ENCODE measurements at regions not wholly inside any gene's neighbourhood (a gene's known extent, or its start where the extent isn't known, plus 50 kb on each side); places are given as distances from the start of the nearest gene placed in this dataset.
"Not testable (repeated sequence)": the region's sequence is repeated elsewhere in the genome, so short reads cannot be mapped to it uniquely, and the experiment has no call there.

DNA sequence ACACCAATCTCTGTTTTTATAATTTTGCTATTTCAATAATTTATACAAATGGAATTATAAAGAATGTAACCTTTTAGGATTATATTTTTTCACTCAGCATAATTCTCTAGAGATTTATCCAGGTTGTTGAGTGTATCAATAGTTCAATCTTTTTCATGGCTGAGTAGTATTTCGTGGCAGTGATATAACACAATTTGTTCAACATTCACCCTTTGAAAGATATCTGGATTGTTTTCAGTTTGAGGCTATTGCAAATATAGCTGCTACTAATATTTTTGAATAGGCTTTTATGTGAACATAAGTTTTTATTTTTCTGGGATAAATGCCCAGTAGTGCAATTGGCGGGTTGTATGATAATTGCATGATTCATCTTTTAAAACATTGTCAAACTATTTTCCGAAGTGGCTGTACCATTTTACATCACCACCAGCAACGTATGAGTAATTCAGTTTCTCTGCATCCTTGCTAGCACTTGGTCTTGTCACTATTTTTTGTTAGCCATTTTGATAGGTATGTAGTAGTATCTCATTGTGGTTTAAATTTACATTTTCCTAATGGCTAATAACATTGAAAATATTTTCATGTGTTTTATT is 55.6 kb upstream of the ABCD3 start:
- no peak for DNase-seq (ENCODE audit: low spot score)

GRCh38 chr1:94358630-94359599 is 59.3 kb upstream of the ABCD3 start:
- no peak for DNase-seq (ENCODE audit: low spot score)

DNA sequence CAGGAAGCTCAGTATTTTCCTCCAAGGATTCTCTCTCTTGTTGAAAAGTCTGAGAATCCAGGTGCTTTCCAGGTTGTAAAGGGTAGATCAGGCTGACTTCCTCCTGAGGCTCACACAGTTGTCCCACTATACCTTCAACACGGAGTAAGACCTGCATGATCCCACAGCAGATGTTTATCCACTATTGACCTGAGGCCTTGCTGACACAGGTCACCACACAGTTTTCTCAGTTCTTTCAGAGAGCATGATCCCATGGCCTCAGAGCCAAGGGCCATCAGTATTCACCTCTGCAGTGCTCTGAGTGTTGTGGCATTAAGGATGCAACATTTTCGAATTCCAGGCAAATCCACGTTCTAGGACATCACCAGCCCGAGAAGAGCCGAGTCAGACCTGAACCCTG is 60.5 kb upstream of the ABCD3 start:
- no peak for DNase-seq (ENCODE audit: low spot score)

DNA sequence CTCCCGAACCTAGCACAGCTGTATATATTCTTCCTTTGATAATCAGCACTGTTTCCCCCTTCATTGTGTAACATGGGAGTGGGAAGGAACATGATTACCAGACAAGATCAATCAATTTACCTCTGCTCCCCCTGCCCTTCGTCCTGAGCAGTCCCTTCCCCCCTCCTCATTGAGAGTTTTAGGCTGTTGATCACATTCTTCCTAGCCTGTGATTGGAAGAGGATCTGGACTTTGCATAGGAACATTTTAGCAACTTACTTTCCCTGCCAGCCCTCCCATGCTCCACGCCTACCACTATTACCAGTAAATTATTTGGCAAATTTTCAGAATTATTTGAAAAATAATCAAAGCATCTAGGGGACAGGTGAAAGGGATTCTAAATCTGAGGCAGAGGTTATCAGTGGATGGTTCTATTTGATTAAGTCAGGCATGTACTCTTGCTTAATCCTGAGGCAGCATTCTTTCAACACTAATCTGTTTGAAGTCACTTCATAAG is 62.7 kb upstream of the ABCD3 start:
- DNase-seq (ENCODE audit: low spot score): no peak

GRCh38 chr1:94351481-94351880 is 66.7 kb upstream of the ABCD3 start:
- no peak for DNase-seq (ENCODE audit: low spot score)

- DNase-seq (ENCODE audit: low spot score): no peak
These were observed 67.8 kb upstream of the ABCD3 start for GRCh38 chr1:94350350-94350924.

- DNase-seq (ENCODE audit: low spot score): no peak
These were observed 68.3 kb upstream of the ABCD3 start for GRCh38 chr1:94349853-94350252.

DNA sequence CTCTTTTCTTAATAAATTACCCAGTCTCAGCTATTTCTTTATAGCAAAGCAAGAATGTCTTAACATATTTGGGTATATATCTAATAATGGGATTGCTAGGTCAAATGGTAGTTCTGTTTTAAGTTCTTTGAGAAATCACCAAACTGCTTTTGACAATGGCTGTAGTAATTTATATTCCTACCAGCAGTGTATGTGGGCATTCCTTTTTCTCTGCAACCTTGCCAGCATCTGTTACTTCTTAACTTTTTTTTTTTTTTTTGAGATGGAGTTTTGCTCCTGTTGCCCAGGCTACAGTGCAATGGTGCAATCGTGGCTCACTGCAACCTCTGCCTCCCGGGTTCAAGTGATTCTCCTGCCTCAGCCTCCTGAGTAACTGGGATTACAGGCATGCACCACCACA is 69.8 kb upstream of the ABCD3 start:
- not testable (repeated sequence) for DNase-seq (ENCODE audit: low spot score)

DNA sequence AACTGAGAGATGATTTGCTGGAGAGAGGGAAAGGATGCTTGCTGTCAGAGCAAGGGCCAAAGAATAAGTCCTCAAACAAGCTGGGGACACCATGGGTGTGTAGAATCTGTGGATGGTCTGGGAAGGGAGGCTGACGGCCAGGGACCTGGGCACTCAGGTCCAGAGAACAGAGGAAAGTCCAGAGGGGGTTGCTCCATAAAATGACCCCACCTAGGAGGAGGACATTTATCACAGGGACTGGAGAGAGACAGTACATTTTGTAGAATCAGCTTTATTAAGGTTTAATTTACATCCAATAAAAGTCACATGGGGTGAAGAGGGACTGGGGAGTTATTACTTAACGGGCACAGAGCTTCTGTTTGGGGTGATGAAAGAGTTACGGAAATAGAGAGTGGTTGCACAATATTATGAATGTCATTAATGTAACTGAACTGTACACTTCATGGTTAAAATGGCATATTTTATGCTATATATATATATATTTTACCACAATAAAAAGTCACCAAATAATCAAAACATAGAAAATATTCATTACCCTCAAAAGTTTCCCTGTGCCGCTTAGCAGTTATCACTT is 73.0 kb upstream of the ABCD3 start:
- DNase-seq (ENCODE audit: low spot score): no peak

- DNase-seq (ENCODE audit: low spot score): no peak
These were observed 75.8 kb upstream of the ABCD3 start for GRCh38 chr1:94342416-94342815.

DNA sequence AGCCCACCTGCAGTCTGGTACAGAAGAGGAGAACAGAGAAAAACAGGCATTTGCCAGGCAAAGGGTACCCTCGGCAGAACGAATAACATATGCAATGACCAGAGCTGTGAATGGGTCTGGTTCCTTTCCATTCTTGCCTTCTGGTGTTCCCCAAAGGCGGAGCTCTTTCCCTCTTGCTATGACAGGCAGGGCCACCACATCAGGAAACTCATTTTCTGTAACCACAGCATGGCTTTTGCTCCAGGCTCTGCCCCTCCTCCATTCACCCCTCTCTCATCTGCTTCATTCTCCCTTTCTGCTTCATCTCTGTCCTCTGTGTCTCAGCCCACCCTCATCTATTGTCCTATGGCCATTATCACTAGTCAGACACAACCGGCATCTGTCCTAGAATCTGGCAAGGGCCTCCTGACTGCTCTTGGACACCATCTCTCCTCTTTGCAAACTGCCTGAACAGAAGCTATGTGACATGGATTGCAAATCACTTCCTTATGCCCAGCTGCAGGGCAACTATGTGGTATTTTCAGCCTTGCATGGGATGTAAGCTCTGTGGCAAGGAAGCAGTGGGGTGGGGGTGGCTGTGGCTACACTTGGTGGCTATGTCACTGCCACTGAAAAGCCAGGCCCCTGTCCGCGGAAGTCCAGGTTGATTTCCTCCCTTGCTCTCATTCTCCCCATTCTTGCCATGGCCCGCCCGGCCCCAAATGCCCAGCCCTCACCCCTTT is 78.8 kb upstream of the ABCD3 start:
- no peak for DNase-seq (ENCODE audit: low spot score)

GRCh38 chr1:94336991-94337390 is 81.2 kb upstream of the ABCD3 start:
- DNase-seq (ENCODE audit: low spot score): no peak

DNA sequence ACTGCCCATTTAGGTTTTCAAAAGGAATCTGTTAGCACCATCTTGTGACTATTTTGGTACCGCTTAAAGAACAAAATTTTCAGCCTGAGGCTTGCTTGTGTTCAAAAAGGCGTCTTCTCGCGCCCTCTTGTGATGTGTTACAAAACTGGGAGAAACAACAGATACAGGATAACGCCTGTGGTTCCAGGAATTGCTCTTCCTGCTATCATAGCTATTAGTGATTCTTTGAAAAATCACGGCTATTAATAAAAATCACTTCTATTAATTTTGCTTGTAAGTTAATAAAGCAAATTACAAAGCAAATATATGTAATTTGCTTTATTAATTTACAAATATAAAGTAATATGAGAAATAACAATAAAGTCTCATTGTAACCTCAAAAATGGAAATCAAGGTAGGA is 82.2 kb upstream of the ABCD3 start:
- DNase-seq (ENCODE audit: low spot score): peak; percentile 76

DNA sequence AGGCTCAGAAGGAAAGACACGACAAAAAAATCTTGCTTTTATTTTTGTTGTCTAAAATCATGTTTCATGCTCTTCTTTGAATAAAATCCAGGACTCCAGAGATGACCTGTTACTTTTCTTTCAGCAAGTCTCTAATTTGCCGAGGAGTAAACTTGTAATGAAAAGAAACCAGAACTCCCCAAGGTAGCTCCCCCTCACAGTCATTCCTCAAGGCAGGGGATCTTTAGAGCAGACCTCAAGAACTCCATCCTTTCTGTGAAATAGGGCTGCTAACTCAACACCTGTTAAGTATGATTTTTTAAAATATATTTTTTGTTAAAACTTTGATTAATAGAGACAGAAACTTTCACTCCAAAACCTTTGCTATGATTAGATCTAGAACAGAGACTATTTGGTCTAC is 82.7 kb upstream of the ABCD3 start:
- DNase-seq (ENCODE audit: low spot score): no peak

GRCh38 chr1:94334764-94335163 is 83.4 kb upstream of the ABCD3 start:
- no peak for DNase-seq (ENCODE audit: low spot score)

DNA sequence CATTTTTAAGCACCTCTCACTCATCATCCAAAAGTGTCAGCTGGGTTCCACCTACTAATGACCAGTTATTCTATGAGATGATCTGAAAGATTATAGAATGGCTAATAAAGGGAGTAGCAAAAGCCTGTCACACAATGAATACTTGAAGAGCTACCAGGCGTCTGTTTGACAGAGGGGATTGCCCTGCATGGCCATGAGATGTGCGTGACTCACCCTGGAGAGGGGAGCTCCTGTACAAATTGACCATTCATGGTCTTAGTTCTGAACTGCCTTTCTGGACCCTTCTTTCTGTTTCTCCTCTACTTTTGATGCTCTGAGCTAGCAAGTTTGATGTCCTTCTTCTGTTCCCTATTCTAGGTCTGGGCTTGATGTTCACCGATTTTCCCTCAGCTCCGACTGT is 85.2 kb upstream of the ABCD3 start:
- no peak for DNase-seq (ENCODE audit: low spot score)

- DNase-seq (ENCODE audit: low spot score): no peak
These were observed 85.7 kb upstream of the ABCD3 start for GRCh38 chr1:94332516-94332915.

GRCh38 chr1:94329986-94330385 is 88.2 kb upstream of the ABCD3 start:
- peak; percentile 22 for DNase-seq (ENCODE audit: low spot score)

- DNase-seq (ENCODE audit: low spot score): no peak
These were observed 88.9 kb upstream of the ABCD3 start for GRCh38 chr1:94329276-94329675.

DNA sequence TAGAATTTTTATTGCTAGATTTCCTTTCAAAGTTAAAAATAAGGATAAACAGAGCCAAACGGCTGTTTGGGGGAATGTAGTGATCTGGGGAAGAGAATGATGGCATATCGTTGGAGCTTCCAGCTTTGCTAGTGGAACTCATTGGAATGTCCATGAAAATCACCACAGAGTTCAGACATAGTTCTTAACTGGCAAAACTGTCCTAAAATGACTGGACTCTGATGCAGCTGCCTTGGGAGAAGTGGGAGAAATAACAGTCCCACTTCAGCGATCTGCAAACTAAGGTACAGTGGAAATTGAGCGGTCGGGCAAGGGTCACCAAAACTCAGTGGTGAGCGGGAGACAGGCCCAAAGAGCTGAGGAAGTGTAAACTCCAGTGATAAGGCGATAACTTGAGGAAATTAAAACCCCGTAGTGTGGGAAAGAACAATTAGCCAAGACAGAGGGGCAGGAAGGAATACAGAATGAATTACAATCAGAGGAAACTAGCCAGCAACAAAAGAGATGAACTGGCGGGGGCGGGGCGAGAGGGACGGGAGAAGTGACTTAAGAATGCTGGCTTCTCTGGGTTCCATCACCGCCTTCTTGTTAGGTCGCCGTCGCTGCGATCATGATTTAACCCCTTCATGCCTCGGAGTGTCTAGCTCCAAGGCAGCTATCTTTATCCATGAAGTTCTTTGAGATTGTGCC is 89.8 kb upstream of the ARHGAP29 start:
- DNase-seq (ENCODE audit: low spot score): no peak

DNA sequence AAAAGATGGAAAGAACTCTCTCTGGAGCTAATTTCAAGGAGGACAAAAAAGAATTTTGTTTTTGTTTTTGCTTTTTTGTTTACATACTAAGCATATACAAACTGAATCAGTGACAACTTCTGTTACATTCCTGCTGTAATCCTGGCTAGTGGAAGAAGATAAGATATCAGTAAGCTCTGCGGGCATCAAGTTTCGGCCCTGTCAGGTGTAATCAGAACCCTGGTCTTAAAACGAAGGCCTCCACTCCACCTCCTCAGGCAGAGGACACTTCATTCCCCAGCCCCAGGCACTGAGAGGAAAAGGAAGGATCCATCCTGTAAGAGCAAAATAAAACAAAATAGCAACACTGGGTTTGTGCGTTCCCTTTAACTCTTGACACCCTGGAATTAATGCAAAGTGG is 88.9 kb upstream of the ARHGAP29 start:
- DNase-seq (ENCODE audit: low spot score): no peak
